NCI-H510A treated with DMSO at 0.1 percent for 48 hours (cell line): ENCODE measurements at regions not wholly inside any gene's neighbourhood (a gene's known extent, or its start where the extent isn't known, plus 50 kb on each side); places are given as distances from the start of the nearest gene placed in this dataset.

Experiments used
- DNase-seq: peaks from one replicate; lab custom pipeline; 2025; lab: John Stamatoyannopoulos, UW

DNA sequence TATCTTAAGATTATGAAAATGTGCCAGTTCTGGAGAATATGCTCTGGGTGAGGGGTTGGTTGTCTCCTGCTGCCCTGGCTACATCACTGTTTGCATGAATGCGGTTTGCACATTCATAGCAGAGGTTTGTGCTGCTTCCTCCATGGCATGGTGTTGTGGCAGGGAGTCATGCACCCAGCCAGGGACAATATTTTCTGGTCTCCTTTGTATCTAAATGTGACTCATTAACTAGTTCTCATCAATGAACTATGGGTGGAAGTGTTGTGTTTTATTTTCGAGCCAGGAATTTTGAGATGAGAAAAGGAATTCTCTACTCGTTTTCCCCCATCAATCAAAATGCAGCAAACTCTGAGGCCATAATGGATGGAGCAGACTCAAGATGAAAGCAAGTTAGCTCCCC is 527.3 kb downstream of the SNAPC1 start:
- DNase-seq, result no peak

- no peak for DNase-seq
These were observed 538.9 kb downstream of the SNAPC1 start for GRCh38 chr14:62301080-62301479.

- DNase-seq, result no peak
These were observed 539.7 kb downstream of the SNAPC1 start for GRCh38 chr14:62301911-62302310.

DNA sequence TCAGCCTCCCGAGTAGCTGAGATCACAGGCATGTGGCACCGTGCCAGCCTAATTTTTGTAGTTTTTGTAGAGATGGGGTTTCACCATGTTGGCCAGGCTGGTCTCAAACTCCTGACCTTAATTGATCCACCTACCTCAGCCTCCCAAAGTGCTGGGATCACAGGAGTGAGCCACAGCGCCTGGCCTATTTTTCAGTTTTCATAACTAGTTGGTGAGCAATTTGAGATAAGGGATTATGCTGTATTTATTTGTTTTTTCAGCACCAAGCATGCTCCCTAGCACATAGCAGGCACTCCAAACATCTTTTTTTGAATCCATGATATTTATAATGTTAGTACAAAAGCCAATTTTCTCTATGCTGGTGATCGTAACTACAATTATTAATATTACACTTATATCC is 541.2 kb downstream of the SNAPC1 start:
- no peak for DNase-seq

DNA sequence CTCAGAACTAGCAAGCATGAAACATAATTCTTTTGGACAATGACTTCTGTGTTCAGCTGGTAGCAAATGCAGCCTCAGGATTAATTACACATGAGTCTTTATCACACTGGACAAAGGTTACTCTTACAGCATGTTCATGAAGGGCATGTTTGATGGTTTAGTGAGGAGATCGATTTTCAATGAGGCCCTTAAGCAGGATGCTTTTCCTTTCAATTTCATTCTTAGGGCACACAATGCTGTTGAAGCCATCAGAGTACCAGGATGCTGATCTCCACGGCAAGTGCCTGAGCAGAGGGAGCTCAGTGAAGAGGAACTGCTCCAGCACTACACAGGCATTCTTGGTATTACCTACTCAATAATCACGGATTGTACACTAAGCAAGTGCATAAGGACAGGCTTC is 542.0 kb downstream of the SNAPC1 start:
- DNase-seq, result no peak

DNA sequence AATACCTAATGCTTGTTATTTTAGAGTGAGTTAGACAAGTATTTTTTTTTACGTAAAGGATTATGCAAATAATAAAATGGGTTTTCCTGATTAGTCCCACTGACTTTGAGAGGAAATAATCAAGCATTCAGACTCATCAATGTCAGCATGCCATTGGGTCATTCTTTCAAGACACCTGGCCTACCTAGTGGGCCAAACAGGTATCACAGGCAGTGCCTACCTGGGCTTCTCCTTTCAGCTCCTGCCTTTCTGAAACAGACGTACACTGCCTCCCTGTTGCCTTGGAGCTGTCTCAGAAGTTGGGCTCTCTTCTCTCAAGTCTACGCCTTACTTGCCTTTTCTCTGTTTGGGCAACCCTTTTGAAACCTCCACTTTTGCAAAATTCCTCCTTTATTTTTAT is 545.6 kb downstream of the SNAPC1 start:
- DNase-seq, result no peak

- no peak for DNase-seq
These were observed 546.1 kb downstream of the SNAPC1 start for GRCh38 chr14:62308316-62308715.

GRCh38 chr14:62308891-62309290 is 546.7 kb downstream of the SNAPC1 start:
- no peak for DNase-seq

DNA sequence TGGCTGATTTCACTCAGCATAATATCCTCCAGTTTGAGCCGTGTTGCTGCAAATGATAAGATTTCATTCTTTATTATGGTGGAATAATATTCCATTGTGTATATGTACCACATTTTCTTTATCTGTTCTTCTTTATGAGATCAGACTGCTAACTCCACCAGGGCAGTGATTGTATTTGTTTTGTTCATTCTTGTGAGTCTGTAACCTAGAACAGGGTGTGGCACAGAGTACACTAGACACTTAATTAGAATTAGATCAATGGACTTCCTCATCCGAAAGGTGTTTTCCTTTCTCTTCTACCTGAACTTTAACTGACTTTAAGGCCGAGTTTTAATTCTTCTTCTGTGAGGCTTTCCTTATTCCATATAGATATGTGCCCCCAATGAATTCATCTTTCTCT is 551.0 kb downstream of the SNAPC1 start:
- no peak for DNase-seq

GRCh38 chr14:62314221-62314620 is 552.0 kb downstream of the SNAPC1 start:
- no peak for DNase-seq

DNA sequence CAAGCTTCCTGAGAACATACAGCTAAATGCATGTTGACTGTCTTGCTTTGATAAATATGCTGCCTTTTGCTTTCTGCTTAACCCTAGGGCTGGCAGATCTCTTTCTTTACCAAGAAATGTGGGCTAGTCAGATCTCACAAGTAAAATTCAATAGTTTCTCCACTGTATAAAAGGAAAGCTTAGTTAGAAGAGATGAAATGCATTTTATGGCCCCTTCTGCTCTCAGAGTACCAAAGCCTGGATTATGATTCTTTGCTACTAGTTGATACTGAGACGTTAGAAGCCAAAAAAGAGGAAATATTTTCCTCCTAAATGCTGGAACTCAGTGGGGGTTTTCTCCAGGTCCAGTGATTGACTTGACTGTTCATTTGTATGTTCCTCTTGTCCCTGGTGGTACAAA is 552.7 kb downstream of the SNAPC1 start:
- DNase-seq, result no peak

- DNase-seq, result no peak
These were observed 553.4 kb downstream of the SNAPC1 start for GRCh38 chr14:62315631-62316030.

DNA sequence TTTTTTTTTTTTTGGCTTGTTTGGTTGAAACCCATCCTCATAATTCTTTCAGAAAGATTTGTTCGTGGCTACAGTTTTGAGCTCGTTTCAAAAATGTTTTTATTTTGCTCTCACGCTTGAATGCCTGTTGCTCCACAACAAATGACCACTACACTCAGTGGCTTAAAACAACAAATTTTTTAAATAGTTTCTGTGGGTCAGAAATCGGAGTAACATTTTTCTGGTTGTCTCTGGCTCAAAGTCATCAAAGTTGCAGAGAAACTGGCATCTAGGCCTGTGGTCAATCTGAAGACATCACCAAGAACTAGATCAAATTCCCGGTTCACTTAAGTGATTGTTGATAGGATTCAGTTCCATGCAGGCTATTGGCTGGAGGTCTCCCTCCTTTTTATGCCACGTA is 560.0 kb downstream of the SNAPC1 start:
- no peak for DNase-seq

DNA sequence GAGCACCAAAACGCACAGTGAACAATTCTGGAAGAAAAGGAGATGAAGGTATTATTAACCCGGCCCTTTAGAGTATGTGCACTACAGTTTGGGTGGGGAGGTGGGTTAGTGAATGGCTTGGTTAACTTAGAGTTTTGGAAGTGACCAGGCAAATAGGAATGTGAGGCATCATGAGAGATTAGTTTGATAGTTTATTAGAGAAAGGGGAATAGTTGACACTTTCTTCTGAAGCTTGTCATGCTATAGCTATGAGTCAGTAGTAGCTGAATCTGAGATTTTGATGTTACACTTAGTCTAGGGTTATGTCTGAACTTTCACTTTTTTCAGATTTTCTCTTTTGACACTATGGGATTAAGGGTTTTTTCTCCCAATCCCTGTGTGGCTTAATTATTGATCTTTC is 567.2 kb downstream of the SNAPC1 start:
- DNase-seq, result no peak

DNA sequence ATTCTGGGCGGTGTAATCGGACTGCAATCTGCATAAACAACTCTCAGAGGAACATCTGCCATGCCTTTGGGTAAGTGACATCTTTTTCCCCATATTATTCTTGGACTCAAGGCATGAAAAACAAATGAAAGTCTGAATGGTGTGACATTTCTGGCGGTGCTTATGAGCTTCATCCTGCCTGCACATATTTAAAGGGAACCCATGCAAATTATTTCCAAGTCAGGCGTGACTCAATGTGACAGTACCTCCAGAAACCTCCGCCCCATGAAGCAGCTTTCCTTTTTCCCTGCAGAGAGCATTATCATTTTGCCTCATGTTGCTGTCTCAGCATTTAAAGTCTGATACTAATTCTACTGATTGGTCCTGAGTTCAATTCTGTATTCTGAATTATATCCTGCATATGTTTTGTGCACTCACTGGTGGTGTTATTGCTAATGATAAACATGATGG is 585.4 kb downstream of the SNAPC1 start:
- no peak for DNase-seq

DNA sequence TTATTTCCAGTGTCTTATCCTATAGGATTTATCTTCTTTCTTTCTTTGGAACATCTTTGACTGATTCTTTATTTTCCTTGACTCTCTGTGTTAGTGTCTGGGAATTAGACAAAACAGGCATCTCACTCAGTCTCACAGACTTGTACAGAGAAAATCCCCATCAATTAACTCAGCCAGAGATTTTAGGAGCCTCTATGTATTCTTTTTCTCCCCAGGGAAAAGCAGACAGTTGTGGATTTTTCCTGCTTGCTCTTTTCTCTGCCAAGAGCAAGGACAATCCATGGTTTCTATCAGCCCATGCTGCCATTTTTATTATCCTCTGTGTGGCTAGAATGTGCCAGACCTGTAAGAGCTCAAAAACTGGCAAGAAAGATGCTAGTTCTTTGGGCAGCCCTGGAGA is 595.1 kb downstream of the SNAPC1 start:
- DNase-seq, result no peak

DNA sequence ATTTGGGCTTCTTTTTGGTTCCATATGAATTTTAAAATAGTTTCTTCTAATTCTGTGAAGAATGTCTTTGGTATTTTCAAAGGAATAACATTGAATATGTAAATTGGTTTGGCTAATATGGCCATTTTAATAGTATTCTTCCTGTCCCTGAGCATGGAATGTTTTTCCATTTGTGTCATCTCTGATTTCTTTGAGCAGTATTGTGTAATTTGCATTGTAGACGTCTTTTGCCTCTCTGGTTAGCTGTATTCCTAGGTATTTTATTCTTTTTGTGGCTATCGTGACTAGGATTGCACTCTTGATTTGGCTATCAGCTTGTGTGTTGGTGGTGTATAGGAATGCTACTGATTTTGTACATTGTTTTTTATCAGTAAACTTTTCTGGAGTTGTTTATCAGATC is 601.9 kb downstream of the SNAPC1 start:
- no peak for DNase-seq

DNA sequence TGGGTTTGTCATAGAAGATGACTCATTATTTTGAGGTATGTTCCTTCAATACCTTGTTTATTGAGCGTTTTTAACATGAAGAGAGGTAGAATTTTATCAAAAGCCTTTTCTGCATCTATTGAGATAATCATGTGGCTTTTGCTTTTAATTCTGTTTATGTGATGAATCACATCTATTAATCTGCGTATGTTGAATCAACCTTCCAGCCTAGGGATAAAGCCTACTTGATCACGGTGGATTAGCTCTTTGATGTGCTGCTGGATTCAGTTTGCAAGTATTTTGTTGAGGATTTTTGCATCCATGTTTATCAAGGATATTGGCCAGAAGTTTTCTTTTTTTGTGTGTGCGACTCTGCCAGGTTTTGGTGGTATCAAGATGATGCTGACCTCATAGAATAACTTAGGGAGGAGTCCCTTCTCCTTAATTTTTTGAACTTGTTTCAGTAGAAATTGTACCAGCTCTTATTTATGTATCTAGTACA is 602.6 kb downstream of the SNAPC1 start:
- DNase-seq, result no peak

GRCh38 chr14:62369919-62370560 is 607.8 kb downstream of the SNAPC1 start:
- no peak for DNase-seq

DNA sequence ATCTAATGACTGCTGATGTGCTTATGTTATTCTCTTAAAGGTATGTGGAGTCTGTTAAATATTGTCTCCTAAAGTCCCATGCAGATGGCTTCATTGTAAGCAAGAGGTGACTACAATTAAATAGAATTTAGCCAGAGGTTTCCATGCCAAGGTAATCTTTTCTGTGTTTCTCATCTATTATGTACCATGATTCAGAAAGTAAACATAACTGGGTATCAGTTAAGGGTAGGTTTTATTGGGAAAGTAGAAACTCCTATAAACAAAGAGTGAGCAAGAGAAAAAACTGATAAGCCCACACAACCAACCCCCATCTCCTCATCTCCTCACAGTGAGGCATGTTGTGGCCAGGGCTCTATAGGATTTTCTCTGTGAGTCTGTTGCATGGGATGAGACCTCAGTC is 611.7 kb downstream of the SNAPC1 start:
- DNase-seq, result no peak

- no peak for DNase-seq
These were observed 615.8 kb downstream of the SNAPC1 start for GRCh38 chr14:62378057-62378456.

DNA sequence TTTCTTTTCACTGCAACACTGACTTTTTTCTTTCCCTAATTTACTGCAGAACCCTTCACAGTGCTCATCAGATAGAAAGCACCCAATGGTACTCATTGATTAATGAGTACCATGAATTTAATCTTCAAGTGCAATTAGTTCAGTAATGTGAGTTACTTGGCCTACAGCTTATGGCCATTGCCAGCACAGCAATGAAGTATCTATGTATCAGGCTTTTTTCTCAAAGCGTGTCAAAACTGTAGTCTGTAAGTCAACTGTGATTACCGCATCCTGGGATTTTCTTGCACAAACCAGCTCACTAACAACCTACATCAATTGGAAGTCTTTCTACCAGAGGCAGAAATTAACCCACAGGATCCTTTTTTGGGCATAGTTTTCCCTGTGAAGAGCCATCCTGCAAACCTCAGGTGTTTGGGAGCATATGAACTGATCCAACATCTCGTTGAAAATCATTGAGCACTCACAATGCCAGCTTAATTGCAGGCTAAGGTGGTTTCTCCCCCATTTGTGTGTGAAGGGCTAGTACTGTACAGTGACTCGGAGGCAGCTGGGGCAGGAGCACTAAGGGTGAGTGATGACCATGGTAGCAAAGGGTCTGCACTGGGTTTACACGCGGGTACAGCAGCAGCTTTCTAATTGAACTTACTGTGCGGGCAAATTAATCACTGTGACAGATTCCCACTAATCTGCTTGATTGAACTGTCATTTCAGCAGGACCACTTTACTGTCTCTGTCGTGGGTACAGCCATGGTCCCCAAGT is 619.3 kb downstream of the SNAPC1 start:
- DNase-seq, result no peak

DNA sequence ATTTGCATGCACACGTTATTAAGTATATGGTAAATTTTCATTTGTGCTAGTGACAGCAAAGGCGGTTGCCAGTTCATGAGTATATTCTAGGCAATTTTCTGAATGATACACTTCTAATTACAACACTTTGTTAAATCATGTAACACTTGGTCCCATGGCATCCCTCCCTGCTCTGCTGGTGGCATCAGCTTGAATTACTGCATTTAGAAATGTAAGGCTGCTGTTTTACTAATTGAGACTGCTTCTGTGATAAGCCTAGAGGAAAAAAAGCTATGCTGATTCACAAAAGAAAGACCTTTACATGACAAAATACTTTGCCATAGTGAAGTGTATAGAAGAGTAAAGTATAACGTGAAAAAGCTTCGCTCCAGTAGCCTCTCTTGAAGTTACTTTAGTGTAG is 636.1 kb downstream of the KCNH5 start:
- no peak for DNase-seq
